ENCODE measurements at regions not wholly inside any gene's neighbourhood (a gene's known extent, or its start where the extent isn't known, plus 50 kb on each side); places are given as distances from the start of the nearest gene placed in this dataset.

- no peak for TF ChIP-seq POLR2A (IDR thresholded peaks at IDR 0.05)
- no peak for TF ChIP-seq CTCF (IDR thresholded peaks at IDR 0.05)
- TF ChIP-seq EP300 (IDR thresholded peaks at IDR 0.05) = peak in 1 of 4 donors; percentile 31
- TF ChIP-seq POLR2AphosphoS5 (IDR thresholded peaks at IDR 0.05) = peak in 1 of 4 donors; percentile 34
Observed at GRCh38 chr21:39014747-39015146, 168.5 kb downstream of the PSMG1 start.

All from sigmoid colon (tissue), 4 donors.